DMS153 (cell line): ENCODE measurements at regions not wholly inside any gene's neighbourhood (a gene's known extent, or its start where the extent isn't known, plus 50 kb on each side); places are given as distances from the start of the nearest gene placed in this dataset.
A peak's percentile ranks its signal among the peaks of the same experiment; 100 is the strongest.
"Not testable (repeated sequence)": the region's sequence is repeated elsewhere in the genome, so short reads cannot be mapped to it uniquely, and the experiment has no call there.

Experiments used
- DNase-seq: peaks from one replicate; lab custom pipeline; 2025; lab: John Stamatoyannopoulos, UW

- DNase-seq: not testable (repeated sequence)
These were observed 60.3 kb upstream of the NMU start for GRCh38 chr4:55696424-55696823.

- DNase-seq: no peak
These were observed 70.4 kb upstream of the NMU start for GRCh38 chr4:55706541-55706940.

GRCh38 chr4:55707507-55707906 is 71.4 kb upstream of the NMU start:
- no peak for DNase-seq

GRCh38 chr4:55707991-55708390 is 71.9 kb upstream of the NMU start:
- DNase-seq: not testable (repeated sequence)

- DNase-seq: not testable (repeated sequence)
These were observed 76.7 kb upstream of the NMU start for GRCh38 chr4:55712835-55713234.

- DNase-seq: no peak
These were observed 85.6 kb upstream of the NMU start for GRCh38 chr4:55721651-55722050.

- peak; percentile 2 for DNase-seq
These were observed 86.0 kb upstream of the NMU start for GRCh38 chr4:55722132-55722531.

GRCh38 chr4:55723403-55723802 is 87.3 kb upstream of the NMU start:
- DNase-seq: no peak

GRCh38 chr4:55725057-55725456 is 89.0 kb upstream of the NMU start:
- DNase-seq: no peak

GRCh38 chr4:55727746-55728145 is 91.6 kb upstream of the NMU start:
- no peak for DNase-seq

- DNase-seq: no peak
These were observed 90.0 kb upstream of the EXOC1L start for GRCh38 chr4:55729351-55730279.

- no peak for DNase-seq
These were observed 89.2 kb upstream of the EXOC1L start for GRCh38 chr4:55730280-55730931.

GRCh38 chr4:55731959-55732358 is 87.6 kb upstream of the EXOC1L start:
- no peak for DNase-seq

- DNase-seq: no peak
These were observed 86.7 kb upstream of the EXOC1L start for GRCh38 chr4:55732864-55733263.

GRCh38 chr4:55733932-55734331 is 85.7 kb upstream of the EXOC1L start:
- DNase-seq: peak; percentile 67

- no peak for DNase-seq
These were observed 82.9 kb upstream of the EXOC1L start for GRCh38 chr4:55736605-55737183.

- no peak for DNase-seq
These were observed 76.9 kb upstream of the EXOC1L start for GRCh38 chr4:55742655-55743202.

- DNase-seq: no peak
These were observed 75.2 kb upstream of the EXOC1L start for GRCh38 chr4:55744369-55744768.

- DNase-seq: no peak
These were observed 74.6 kb upstream of the EXOC1L start for GRCh38 chr4:55745014-55745413.

- DNase-seq: no peak
These were observed 71.8 kb upstream of the EXOC1L start for GRCh38 chr4:55747793-55748192.

- no peak for DNase-seq
These were observed 69.9 kb upstream of the EXOC1L start for GRCh38 chr4:55749666-55750065.

GRCh38 chr4:55752810-55753209 is 66.8 kb upstream of the EXOC1L start:
- DNase-seq: no peak

- DNase-seq: no peak
These were observed 65.7 kb upstream of the EXOC1L start for GRCh38 chr4:55753856-55754255.
